ENCODE measurements at regions not wholly inside any gene's neighbourhood (a gene's known extent, or its start where the extent isn't known, plus 50 kb on each side); places are given as distances from the start of the nearest gene placed in this dataset.

DNA sequence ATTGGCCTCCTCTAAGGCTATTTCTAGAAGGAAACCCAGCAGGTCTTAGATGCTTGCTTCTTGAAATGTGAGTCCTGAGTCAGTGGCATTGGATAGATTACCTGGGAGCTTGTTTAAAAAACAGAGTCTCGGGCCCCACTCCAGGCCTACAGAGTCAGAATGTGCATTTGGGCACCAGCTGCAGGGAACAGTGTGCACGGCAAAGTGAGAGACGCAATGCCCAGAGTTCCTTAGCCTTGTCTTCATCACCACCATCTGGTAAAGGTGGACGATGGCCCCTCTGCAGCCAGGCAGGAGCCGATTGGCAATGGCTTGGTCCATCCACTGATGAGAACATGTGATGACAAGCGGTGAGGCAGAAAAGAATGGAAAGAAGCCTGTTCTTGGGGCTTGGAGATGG is 102.1 kb upstream of the TSC22D1 start:
- TF ChIP-seq POLR2A (IDR thresholded peaks at IDR 0.05; ENCODE audit: borderline replicate concordance, extremely low read depth, insufficient read depth, insufficient read length), result no peak
- TF ChIP-seq, protein P1, sequence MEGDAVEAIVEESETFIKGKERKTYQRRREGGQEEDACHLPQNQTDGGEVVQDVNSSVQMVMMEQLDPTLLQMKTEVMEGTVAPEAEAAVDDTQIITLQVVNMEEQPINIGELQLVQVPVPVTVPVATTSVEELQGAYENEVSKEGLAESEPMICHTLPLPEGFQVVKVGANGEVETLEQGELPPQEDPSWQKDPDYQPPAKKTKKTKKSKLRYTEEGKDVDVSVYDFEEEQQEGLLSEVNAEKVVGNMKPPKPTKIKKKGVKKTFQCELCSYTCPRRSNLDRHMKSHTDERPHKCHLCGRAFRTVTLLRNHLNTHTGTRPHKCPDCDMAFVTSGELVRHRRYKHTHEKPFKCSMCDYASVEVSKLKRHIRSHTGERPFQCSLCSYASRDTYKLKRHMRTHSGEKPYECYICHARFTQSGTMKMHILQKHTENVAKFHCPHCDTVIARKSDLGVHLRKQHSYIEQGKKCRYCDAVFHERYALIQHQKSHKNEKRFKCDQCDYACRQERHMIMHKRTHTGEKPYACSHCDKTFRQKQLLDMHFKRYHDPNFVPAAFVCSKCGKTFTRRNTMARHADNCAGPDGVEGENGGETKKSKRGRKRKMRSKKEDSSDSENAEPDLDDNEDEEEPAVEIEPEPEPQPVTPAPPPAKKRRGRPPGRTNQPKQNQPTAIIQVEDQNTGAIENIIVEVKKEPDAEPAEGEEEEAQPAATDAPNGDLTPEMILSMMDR (IDR thresholded peaks at IDR 0.05 in 2 of 3, conservative IDR thresholded peaks at IDR 0.05 in 1 of 3; ENCODE audit: borderline replicate concordance in 1 of 3, insufficient read depth in 1 of 3, low read depth in 2 of 3, low read length in 2 of 3), result no peak
- TF ChIP-seq EZH2 (IDR thresholded peaks at IDR 0.05), result no peak
- TF ChIP-seq RAD21 (IDR thresholded peaks at IDR 0.05; ENCODE audit: low read depth), result no peak
- TF ChIP-seq YY1 (IDR thresholded peaks at IDR 0.05; ENCODE audit: extremely low read depth, insufficient replicate concordance, low read depth, low read length), result no peak

Data from HCT116 (cell line).